ENCODE measurements at regions not wholly inside any gene's neighbourhood (a gene's known extent, or its start where the extent isn't known, plus 50 kb on each side); places are given as distances from the start of the nearest gene placed in this dataset.

DNA sequence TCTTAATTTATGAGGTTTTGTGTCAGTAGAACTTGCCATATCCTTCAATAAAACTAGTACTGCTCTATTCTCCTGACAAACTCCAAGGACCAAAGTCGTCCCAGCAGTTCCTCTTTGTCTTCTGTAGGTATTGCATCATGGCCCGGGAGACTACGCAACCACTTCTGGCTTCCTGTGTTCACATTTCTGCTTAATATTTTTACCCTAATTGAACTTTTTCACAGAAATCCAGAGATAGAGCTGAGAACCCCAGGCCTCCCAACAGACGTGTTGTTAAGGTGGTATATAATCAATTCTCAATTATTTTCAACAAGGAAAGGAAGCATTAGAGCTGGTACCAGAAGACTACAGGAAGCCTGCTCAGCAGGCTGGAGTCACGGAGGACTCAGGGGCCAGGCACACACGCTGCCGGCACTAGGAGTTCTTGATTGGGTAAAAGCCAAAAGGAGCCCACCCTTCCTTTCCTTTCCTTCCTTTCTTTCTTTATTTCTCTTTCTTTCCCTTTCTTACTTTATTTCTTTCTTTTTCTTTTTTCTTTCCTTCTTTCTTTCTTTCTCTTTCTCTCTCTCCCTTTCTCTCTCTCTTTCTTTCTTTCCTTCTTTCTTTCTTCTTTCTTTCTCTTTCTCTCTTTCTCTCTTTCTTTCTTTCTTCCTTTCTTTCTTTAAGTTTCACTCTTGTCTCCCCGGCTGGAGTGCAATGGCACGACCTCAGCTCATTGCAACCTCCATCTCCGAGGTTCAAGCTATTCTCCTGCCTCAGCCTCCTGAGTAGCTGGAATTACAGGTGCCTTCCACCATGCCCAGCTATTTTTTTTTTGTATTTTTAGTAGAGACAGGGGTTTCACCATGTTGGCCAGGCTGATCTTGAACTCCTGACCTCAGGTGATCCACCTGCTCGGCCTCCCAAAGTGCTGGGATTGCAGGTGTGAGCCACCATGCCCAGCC lies 173.7 kb downstream of the ZBTB18 start:
- no peak for FAIRE-seq

DNA sequence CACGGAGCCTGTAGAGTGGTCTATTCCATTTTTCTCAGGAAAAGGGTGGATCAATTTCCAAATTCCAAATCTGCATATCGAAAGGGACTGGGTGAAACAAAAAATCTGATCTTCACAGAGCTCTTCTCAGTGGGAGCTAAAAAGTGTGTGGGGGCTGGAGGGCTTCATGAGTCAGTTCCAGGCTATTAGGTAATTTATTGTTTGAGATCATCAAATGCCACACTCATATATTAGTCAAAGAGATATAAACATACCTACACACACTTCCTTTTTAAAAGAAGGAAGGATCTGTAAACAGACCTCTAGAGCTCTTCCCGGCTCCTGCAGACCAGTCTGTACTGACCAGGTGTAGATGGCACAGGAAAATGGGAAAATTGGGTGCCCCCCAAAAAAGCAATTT lies 175.4 kb downstream of the ZBTB18 start:
- FAIRE-seq, result no peak

DNA sequence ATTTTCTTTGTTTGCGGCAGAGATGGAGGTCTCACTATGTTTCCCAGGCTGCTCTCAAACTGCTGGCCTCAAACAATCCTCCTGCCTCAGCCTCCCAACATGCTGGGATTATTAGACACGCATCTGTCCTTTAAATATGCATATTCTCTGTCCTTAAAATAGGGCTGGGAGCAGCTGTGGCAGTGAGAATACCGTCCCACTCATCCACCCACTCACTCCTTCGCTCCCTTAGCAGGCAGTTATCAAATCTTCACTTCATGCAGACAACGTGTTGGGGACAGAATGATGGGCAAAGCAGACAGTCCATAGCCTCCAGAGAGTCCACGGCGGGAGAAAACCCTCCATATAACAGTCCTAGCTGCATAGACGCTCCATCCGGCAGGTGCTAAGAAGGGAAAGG lies 179.4 kb downstream of the ZBTB18 start:
- no peak for FAIRE-seq

DNA sequence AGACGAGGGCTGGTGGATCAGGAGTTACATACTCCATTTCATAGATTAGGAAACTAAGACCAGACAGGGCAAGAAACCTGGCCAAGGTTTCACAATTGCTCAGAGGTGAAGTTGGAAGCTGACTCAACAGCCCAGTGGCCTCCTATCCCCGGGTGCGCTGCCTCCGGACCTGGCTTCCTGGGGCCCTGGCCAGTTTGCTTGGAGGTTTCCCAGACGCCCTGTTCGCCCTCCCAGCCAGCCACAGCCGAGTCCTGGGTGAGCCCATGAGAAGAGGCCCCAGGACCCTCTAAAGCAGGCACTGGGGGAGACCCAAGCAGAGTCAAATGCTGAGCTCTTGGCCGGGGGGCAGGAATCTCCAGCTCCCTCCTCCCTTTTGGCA lies 180.1 kb downstream of the ZBTB18 start:
- FAIRE-seq, result no peak

DNA sequence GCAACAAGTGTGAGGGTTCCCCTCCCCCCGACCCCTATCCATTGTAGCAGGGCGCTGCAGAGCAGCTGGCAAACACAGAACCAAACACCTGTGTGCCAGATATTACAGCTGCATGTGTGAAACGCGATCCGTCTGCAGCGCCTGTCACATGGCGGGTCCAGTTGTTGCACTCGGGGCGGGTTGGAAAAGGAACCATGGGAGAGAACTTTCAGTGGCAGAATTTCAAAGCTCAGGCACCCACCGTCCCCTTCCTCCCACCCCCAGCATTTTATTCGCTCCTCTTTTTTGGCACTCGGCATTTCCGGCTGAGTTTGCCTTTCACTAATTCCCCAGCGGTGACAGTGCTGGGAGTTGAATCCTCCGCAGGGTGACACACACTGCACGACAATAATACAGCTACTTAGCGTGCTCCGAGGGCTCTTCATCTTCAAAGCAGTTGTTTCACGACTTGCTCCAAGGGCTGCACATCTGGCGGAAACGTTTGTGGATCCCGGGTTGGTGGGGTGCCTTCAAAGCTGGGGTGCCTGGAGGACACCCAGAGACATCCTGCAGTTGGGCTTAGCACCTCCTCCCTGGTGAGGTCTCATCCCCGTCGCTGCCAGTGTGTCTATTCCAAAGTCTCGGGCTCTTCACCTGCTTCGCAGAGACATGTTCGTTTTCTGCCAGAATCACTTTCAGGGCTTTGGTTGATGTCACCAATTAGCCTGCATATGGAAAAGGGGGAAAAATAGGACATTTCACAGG lies 180.7 kb downstream of the ZBTB18 start:
- FAIRE-seq, result no peak

DNA sequence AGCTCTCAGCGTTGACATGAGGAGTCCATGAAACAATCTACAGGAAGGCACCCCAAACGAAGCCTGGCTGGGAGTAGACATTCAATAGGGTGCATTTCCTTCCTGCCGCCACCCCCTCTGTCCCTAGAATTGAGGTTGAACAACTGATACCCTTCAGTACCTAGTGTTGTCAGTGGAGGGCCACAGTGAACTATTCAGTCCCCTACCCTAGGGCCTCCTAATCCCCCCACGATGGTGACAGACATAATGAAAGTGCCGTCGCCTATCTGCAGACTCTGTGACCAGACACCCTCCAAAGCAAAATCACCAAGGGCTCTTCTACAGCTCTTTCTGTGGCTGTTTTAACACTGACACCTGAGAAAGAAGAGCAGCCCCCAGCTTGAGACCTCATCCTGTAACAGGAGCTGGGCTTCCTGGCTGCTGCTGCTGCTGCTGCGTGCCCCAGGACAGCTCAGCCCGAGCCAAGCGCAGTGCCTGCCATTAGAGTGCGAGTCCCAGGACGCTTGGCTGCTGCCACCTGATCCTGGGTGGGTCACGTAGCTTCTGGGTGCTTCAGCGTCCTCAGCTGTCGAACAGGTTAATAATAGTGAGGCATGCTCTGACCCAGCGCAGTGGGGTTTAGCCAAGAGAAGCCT lies 183.0 kb downstream of the ZBTB18 start:
- FAIRE-seq, result no peak

DNA sequence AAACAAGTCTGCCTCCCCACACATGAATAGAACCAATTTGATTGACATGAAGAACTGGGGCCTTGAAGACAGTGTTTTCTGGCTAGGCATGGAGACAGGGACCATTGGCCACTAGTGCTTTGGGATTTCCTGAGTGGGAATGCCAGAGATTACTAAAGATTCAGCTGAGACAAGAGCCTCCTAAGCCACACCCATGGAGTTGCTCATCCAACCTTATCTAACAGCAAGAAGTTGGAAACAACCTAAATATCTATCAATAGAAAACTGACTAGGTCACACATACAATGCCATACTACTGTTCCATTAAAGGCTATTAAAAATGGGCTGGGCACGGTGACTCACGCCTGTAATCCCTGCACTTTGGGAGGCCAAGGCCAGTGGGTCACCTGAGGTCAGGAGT lies 184.1 kb downstream of the ZBTB18 start:
- no peak for FAIRE-seq

DNA sequence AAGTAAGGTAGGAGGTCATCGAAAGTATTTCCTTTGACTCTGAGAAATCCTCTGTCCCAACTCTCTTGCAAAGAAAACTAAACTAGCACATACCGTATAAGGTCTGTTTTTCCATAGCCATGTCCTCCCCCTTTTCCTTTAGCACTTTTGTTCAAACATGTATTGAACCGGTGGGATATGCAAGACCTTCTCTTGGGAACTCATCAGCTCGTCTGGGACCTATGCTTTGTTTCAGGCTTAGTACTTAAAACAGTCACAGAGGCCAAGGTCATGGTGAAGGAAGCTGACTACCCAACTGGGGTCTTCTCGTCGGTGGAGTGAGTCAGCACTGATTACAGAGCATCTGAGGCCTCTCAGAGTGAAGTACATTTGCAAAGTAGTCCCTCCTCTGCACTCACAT lies 185.0 kb downstream of the ZBTB18 start:
- no peak for FAIRE-seq

DNA sequence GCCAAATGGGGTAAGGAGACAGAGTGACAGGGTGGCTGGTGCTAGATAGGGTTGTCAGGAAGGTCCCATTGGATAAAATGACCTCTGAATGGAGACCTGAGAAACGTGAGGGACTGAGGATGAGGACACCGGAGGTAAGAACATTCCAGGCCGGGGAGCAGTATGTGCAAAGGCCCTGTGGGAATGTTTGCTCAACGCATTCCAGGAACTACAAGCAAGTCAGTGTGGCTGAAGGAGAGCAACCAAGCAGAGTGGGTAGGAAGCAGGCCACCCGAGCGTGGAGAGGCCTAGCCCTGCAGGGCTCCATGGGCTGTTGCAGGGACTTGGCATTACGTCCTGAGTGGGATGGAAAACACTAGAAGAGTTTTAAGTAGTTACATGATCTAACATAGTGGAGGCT lies 185.6 kb downstream of the ZBTB18 start:
- no peak for FAIRE-seq

DNA sequence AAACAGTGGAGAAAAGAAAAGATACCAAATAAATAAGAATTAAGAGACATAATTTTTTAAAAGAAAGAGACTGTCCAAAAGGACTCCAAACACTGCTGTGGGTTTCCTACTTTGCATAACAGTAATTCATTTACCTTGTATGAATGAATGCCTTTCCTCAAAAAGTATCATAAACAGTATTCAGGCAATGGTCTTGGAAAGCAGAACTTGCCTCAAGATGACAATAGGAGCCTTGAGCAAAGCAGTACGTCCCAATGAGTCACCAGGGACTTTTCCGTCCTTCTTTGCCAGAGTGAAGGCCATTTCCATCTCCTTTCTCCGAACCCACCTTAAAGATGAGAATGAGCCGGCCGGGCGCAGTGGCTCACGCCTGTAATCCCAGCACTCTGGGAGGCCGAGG lies 186.4 kb downstream of the ZBTB18 start:
- FAIRE-seq, result no peak

DNA sequence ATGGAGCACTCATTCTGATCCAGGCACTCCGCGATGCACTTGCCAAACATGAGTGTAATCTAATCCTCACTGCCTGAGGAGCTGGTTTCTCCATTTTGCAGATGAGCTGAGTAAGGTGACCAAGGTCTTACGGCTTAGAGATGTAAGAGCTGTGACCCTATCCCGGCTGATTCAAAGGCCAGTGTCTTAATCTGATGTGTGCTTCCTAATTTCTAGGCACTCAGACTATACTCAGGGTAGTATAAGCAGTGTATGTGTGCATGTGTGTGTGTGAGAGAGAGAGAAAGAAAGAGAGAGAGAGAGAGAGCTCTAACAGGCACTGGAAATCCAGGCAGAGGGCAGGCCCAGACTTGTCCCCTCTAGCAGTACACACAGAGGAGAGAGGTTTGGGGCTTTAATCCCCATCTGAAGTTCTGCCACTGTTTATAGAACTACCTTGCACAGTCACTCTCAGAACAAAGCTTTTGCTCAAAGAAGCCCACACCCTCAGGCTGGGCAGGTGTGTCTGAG lies 188.2 kb downstream of the ZBTB18 start:
- FAIRE-seq, result no peak

DNA sequence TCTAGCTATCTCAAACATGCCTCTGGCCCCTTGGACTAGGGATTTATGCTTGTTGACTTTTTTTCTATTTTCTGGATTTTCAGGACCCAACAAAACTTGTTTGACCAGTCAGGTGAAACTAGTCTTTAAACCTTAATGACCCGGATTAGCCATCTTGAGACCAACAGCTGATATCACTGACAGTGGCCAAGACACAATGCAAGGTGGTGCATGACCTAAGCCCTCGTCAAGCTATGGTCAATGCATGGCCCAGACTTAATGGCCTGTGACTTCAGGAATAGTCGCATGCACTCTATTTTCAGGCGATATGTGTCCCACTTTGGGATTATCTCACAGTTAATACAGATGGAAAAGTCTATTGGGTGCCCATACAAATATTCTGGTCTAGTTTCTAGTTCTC lies 190.4 kb downstream of the ZBTB18 start:
- FAIRE-seq, result no peak

DNA sequence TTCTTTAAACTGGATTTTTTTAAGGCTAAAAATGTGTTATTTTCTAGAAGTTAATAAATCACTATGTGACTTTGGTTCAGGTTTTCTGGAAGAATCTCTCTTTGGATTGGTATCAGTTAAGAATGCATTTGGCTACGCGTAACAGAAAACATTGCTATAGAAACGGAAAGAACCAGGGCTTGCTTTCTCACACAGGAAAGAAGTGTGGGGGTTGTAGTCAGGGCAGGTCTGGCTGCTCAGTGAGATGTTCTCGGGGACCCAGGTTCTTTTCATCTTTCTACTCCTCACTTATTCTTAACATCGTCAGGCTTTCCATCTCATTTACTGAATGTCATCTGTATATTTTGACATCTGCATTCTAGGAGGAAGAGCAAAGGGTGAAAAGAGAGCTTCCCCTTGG lies 191.4 kb downstream of the ZBTB18 start:
- no peak for FAIRE-seq

DNA sequence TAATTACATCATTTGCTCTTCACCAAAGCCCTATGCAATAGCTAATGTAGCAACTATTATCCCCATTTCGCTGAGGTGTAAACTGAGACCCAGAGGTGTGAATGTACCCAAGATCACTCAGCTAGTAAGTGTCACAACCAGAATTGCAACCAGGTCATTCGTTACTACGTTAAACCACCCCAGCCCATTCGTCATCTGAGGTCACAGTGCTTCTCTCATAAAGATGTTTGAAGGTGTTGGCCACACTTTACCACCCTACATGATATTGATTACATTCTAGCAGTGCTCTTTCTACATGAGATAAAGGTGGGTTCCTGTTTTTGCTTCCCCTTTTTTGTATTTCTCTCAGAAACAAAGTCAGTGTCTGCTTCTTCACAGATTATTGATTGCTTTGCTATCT lies 195.3 kb downstream of the ZBTB18 start:
- no peak for FAIRE-seq

DNA sequence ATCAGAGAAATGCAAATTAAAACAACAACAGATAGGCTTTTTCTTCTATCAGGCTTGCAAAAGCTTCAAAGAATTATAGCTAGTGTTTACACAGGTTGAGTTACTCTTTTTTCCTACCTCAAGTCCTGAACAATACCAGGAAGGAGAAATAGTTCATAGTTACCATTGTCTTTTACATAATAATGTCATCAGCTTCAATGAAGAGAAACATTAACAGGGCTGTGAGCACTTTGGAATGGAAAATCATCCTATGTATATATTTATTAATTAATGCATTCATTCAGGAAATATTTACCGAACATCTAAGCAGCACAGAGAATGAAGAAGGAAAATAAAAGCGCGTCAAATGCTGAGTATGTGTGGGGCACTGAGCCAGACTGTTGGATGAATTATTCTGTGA lies 197.3 kb downstream of the ZBTB18 start:
- no peak for FAIRE-seq

DNA sequence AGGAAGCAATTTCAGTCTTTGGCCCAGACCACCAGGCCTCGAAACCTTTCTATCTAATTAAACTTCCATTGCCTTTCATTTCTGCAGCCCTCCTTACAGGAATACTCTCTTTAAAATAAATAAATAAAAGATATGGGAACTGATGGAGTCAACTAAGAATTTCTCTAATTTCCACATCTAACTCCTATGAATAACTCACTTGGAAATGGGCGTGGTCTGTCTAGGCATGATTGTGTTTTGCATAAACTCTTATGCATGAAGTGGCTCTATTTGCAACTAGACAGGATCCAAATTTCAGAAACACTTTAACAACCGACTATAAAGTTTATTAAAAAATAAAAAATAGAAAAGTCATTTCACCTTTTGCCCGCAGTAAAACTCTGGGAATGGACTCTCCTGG lies 199.5 kb downstream of the ADSS2 start:
- FAIRE-seq, result no peak

DNA sequence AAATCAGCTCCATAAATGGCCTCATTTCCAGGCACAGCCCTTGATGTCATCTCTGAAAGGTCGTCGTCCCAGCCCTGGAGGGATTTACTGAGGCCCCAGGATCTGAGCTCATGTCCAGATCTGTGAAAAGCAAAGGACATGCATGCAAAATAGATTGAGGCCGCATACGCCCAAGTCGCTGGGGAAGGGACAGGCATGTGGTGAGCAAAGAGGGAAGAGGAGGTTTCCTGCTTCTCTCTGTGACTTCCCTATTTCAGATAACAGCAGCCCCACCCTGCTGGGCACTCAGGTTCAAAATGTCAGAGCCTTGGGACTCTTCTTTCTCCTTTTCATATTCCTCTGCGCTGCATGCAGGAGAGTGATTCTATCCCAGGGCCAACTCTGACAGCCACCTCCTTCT lies 197.2 kb downstream of the ADSS2 start:
- FAIRE-seq, result no peak

DNA sequence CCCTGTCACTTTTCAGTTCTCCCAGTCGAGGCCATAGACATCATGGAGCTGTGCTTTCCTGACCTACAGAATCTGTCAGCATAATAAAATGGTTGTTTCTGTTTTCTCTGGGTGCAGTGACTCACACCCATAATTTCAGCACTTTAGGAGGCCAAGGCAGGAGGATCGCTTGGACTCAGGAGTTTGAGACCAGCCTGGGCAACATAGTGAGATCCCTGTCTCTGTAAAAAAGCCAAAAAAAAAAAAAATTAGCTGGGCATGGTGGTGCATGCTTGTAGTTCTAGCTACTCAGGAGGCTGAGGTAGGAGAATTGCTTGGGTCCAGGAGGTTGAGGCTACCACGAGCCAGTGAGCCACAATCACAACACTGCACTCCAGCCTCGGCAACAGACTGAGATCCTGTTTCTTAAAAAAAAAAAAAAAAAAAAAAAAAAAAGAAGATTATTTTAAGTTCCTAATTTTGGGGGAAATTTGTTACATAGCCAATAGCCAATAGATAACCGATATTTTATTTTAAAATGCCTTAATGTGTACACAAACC lies 196.2 kb downstream of the ADSS2 start:
- no peak for FAIRE-seq

DNA sequence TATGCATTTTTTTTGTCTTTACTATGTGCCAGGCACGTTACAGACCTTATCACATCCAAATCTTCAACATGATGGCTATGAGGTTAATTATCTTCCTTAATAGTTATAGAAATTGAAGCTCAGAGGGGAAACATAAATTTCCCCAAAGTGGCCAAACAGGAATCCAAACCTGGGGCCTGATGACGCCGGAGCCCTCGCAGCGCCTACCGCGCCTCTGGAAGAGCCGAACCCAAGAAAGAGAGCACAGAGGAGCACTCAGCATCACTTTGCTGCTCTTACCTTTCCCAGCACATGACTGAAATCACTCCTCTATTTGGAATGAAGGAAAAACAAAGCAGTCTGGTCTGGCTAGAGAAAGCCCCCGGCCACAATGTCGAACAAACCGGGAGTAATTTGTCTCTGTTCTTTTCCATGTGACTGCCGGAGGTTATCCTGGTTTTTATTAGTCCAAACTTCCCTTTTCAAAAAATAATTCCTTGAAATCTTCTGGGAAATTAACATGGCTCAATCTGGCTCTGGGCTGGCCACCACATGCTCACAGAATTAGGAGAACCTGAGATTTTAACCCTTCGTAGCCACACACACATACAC lies 195.5 kb downstream of the ADSS2 start:
- no peak for FAIRE-seq

DNA sequence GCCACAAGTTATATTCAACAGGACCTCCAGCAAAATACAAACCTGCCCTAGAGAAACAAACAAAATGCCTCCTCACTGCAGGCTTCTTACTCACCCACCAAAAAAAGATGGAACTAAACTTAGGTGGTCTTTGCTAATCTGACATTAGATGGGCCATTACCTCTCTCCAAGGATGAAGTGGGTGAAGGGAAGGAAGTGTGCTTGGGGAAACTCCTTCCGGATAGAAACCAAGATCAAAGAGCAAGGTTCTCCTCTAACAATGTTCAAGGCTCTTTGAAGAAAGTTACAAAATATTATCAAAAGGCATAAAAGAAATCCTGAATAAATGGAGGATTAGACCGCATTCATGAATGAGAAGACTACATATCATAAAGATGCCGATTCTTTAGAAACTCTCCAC lies 187.5 kb downstream of the ADSS2 start:
- no peak for FAIRE-seq

DNA sequence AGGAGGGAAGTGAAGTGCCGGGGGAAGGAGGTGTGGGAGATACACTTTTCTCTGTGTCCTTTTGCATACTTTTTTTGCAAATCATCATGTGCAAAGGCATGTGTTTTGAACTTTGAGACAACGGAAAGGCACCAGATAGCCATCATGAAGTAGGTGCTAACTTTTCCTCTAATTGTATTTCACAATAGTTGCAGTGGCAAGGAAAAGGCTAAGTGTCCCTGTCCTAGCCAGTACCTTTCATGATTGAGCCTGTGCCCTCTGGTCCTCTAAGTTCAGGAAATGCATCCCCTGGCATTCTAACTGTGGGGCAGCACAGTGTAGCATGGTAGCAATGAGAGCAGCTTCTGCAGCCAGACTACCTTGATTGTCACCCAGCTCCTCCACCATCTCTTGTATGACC lies 186.2 kb downstream of the ADSS2 start:
- no peak for FAIRE-seq

DNA sequence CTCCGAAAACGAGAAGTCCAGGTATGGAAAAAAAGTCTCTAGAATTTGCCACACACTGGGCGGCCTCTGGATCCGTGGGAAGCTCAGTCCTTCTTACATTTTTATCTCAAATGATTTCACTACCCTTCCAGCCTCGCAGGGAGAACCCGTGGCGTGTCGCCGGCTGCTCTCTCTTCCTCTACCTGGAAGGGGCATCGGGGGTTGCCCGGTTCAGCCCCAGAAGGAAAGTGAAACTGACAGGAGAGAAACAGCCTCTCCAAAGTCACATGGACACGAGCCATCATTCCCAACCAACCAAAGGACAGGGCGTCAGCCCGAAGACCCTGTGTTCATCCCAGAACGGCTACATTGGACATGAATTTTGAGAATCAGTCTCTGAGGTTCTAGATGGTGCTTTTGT lies 182.5 kb downstream of the ADSS2 start:
- no peak for FAIRE-seq

DNA sequence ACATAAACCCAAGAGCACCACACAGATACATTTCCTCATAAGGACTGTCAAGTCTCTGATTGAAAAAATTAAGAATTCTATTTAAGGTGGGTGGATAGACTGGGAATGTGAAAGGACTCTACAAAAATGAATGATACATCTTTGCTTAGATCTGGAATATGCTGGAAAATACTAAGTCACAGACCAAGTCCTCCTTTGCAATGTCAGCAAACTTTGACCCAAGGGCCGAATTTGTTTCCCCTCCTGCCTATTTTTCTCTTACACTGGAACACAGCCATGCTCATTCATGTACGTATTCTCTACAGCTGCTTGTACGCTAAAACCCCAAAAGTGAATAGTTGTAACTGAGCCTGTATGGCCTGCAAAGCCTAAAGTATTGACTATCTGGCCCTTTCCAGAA lies 180.7 kb downstream of the ADSS2 start:
- no peak for FAIRE-seq
